Esophagus squamous epithelium (tissue), 4 donors: ENCODE measurements at regions not wholly inside any gene's neighbourhood (a gene's known extent, or its start where the extent isn't known, plus 50 kb on each side); places are given as distances from the start of the nearest gene placed in this dataset.

Experiments
- POLR2A ChIP-seq, 4 donors: fragments of 450-650 bp; IDR thresholded peaks; one replicate each; pipeline ENCODE4 v1.6.1; 2017; ENCODE audit warnings: antibody characterized with exemption in 4 of 4, mild to moderate bottlenecking in 4 of 4, moderate library complexity in 3 of 4
- TF ChIP-seq, protein P1 (sequence below), 6 experiments: fragments of 450-650 bp in 4 of 6; fragments of 200-600 bp in 2 of 6; sonication (generic) in 2 of 6; IDR thresholded peaks; one replicate each; pipeline ENCODE4 v1.5.1; 2016 to 2019; ENCODE audit warnings: antibody characterized with exemption in 6 of 6, mild to moderate bottlenecking in 4 of 6, moderate library complexity in 4 of 6

DNA sequence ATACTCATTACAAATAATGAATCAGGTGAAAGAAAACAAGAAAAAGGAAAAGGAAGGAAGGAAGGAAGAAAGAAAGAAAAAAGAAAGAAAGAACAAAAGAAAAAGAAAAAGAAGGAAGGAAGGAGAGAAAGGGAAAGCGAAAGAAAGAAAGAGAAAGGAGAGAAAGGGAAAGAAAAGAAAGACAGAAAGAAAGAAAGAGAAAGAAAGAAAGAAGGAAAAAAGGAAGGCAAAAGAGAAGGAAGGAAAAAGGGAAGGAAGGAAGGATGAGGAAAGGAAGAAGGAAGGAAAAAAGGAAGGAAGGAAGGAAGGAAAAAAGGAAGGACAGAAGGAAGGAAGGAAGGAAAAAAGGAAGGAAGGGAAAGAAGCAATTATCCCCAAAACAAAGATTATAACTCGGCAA is 1460.4 kb upstream of the PIK3C3 start:
- TF ChIP-seq, protein P1, sequence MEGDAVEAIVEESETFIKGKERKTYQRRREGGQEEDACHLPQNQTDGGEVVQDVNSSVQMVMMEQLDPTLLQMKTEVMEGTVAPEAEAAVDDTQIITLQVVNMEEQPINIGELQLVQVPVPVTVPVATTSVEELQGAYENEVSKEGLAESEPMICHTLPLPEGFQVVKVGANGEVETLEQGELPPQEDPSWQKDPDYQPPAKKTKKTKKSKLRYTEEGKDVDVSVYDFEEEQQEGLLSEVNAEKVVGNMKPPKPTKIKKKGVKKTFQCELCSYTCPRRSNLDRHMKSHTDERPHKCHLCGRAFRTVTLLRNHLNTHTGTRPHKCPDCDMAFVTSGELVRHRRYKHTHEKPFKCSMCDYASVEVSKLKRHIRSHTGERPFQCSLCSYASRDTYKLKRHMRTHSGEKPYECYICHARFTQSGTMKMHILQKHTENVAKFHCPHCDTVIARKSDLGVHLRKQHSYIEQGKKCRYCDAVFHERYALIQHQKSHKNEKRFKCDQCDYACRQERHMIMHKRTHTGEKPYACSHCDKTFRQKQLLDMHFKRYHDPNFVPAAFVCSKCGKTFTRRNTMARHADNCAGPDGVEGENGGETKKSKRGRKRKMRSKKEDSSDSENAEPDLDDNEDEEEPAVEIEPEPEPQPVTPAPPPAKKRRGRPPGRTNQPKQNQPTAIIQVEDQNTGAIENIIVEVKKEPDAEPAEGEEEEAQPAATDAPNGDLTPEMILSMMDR (IDR thresholded peaks at IDR 0.05) = no peak
- TF ChIP-seq POLR2A (IDR thresholded peaks at IDR 0.05) = no peak
